Ishikawa (cell line): ENCODE measurements at regions not wholly inside any gene's neighbourhood (a gene's known extent, or its start where the extent isn't known, plus 50 kb on each side); places are given as distances from the start of the nearest gene placed in this dataset.

Experiments
- EGR1 ChIP-seq: IDR thresholded peaks from 2 replicates; pipeline ENCODE4 v1.6.1; 2012
- EP300 ChIP-seq: IDR thresholded peaks from 2 replicates; pipeline ENCODE4 v1.6.1; 2012; ENCODE audit warnings: borderline replicate concordance
- FOXM1 ChIP-seq: IDR thresholded peaks from 2 replicates; pipeline ENCODE4 v1.6.1; 2012; ENCODE audit warnings: low read depth, borderline replicate concordance
- MAX ChIP-seq: IDR thresholded peaks from 2 replicates; pipeline ENCODE4 v1.6.1; 2012
- RAD21 ChIP-seq: IDR thresholded peaks from 2 replicates; pipeline ENCODE4 v1.6.1; 2012; ENCODE audit warnings: low read depth
- TAF1 ChIP-seq: IDR thresholded peaks from 2 replicates; pipeline ENCODE4 v1.6.1; 2012; ENCODE audit warnings: low read depth, mild to moderate bottlenecking
- USF1 ChIP-seq: IDR thresholded peaks from 2 replicates; pipeline ENCODE4 v1.6.1; 2012
- YY1 ChIP-seq: IDR thresholded peaks from 2 replicates; pipeline ENCODE4 v1.6.1; 2012; ENCODE audit warnings: low read depth
- ZBTB7A ChIP-seq: IDR thresholded peaks from 2 replicates; pipeline ENCODE4 v1.6.1; 2012; ENCODE audit warnings: low read depth

- TF ChIP-seq TAF1 = no peak
- no peak for TF ChIP-seq MAX
- no peak for TF ChIP-seq YY1
- no peak for TF ChIP-seq ZBTB7A
- TF ChIP-seq EP300 = no peak
- TF ChIP-seq USF1 = no peak
- TF ChIP-seq RAD21 = no peak
- TF ChIP-seq EGR1 = no peak
- TF ChIP-seq FOXM1 = no peak
Measured at GRCh38 chr21:31586118-31586517, 73.4 kb upstream of the SOD1 start.
